GM12875 (cell line): ENCODE measurements at regions not wholly inside any gene's neighbourhood (a gene's known extent, or its start where the extent isn't known, plus 50 kb on each side); places are given as distances from the start of the nearest gene placed in this dataset.

Experiments used
- H3K4me3 ChIP-seq: one replicate; pipeline ENCODE4 v1.5.1; 2011; ENCODE audit warnings: low read depth, low read length, control low read depth
- CTCF ChIP-seq: IDR thresholded peaks from 2 replicates; pipeline ENCODE4 v1.5.1; 2011; ENCODE audit warnings: low read depth, mild to moderate bottlenecking, control low read depth, inconsistent platforms, low read length, moderate library complexity, borderline replicate concordance; ENCODE audit not compliant: insufficient read depth

GRCh38 chr17:73834684-73835343, 190.6 kb upstream of the SDK2 start:
- H3K4me3 ChIP-seq = no peak overlapping the region
- no peak for TF ChIP-seq CTCF

- TF ChIP-seq CTCF = no peak
- H3K4me3 ChIP-seq = no peak overlapping the region
Observed at GRCh38 chr17:73835605-73836004, 191.4 kb upstream of the SDK2 start.

- no peak overlapping the region for H3K4me3 ChIP-seq
- TF ChIP-seq CTCF = no peak
Observed at GRCh38 chr17:73838815-73839214, 194.6 kb upstream of the SDK2 start.

- no peak overlapping the region for H3K4me3 ChIP-seq
- TF ChIP-seq CTCF = no peak
Observed at GRCh38 chr17:73840829-73841228, 196.6 kb upstream of the SDK2 start.

GRCh38 chr17:73841431-73842060, 197.3 kb upstream of the SDK2 start:
- no peak for TF ChIP-seq CTCF
- H3K4me3 ChIP-seq = no peak overlapping the region

GRCh38 chr17:73847952-73848351, 203.7 kb upstream of the SDK2 start:
- no peak for TF ChIP-seq CTCF
- H3K4me3 ChIP-seq = no peak overlapping the region

GRCh38 chr17:73850426-73850825, 206.2 kb upstream of the SDK2 start:
- no peak overlapping the region for H3K4me3 ChIP-seq
- TF ChIP-seq CTCF = no peak
